Erythroblast (primary cell): ENCODE measurements at regions not wholly inside any gene's neighbourhood (a gene's known extent, or its start where the extent isn't known, plus 50 kb on each side); places are given as distances from the start of the nearest gene placed in this dataset.

Experiments
- GATA1 ChIP-seq: IDR thresholded peaks from 2 replicates; pipeline ENCODE4 v1.6.1; 2011; ENCODE audit warnings: low read depth, mild to moderate bottlenecking, control low read depth, low read length, moderate library complexity
- POLR2A ChIP-seq: IDR thresholded peaks from 2 replicates; pipeline ENCODE4 v1.6.1; 2011; ENCODE audit warnings: mild to moderate bottlenecking, low read length

- TF ChIP-seq POLR2A (no peak), GATA1 (no peak)
Observed at GRCh38 chr6:140317950-140318349, 943.5 kb upstream of the CITED2 start.
